C4-2B (cell line): ENCODE measurements at regions not wholly inside any gene's neighbourhood (a gene's known extent, or its start where the extent isn't known, plus 50 kb on each side); places are given as distances from the start of the nearest gene placed in this dataset.

Experiments
- H3K27ac ChIP-seq: fragments of 450-650 bp; 2 replicates; pipeline ENCODE4 v1.5.1; 2017
- ZFX ChIP-seq: fragments of 450-650 bp; IDR thresholded peaks from 2 replicates; pipeline ENCODE4 v1.6.1; 2017
- TF ChIP-seq, protein P1 (sequence below): fragments of 450-650 bp; conservative IDR thresholded peaks from 2 replicates; pipeline ENCODE4 v1.5.1; 2017; ENCODE audit warnings: mild to moderate bottlenecking

DNA sequence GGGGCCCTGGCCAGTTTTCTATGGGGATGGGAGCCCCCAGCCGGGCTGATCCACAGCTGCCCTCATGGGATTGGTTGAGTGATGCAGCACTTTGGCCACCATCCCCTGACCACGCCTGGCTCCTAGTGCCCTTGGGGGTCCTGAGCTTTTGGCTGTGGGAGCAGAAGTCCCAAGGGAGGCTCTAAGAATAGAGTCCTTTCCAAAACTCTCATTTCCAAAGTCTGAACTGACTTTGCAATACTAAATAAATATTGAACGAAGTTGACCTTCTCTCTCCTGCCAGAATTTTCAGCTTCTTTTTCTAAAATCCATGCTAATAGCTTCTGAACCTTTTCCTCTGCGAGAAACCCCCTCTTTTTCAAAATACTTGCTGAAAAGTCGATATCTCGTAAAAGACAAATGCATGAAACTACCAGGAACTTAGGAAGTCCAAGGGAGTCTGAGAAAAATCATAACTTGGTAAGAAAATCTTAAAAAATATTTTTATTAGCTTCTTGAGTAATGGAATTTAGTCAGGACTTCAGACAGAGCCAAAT lies 62.7 kb upstream of the IGFBP3 start:
- TF ChIP-seq ZFX: no peak

DNA sequence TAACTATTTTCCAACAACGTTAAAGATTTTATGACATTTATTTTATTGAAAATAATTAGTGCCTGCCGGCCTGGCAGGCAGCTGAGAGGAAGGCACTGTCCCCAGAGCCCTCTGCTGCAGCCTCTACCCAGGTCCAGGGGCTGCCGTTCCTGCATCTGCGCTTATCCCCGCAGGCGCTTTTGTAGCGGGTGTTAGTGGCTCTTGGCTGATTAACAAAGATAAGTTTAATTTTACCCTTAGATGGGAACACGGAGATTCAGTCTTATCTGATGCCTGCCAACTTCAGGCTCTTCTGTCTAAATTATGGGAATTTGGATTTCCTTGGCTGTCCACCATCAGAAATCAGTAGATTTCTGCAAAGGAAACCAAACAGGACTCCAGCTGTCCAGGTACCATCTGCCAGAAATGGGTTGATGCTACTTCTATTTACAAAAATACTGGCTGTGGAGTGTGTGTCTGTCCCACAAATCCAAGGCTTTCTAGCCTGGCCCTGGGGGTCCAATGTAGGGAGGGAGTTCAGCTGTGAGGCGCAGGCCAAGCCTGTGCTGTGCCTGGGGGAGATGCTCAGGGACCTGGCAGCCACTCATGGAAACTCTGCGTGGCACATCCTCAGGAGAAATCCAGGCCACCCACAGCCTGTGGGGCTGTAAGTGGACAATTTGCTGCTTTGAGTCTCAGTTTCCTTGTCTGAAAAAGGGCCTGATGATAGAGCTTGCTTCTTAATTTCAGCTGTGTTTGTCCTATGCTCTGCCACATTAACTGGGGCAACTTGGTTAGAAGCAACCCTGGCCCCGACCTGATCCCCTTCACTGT lies 62.0 kb upstream of the IGFBP3 start:
- H3K27ac ChIP-seq: peak overlapping the region; percentile 55
- TF ChIP-seq, protein P1, sequence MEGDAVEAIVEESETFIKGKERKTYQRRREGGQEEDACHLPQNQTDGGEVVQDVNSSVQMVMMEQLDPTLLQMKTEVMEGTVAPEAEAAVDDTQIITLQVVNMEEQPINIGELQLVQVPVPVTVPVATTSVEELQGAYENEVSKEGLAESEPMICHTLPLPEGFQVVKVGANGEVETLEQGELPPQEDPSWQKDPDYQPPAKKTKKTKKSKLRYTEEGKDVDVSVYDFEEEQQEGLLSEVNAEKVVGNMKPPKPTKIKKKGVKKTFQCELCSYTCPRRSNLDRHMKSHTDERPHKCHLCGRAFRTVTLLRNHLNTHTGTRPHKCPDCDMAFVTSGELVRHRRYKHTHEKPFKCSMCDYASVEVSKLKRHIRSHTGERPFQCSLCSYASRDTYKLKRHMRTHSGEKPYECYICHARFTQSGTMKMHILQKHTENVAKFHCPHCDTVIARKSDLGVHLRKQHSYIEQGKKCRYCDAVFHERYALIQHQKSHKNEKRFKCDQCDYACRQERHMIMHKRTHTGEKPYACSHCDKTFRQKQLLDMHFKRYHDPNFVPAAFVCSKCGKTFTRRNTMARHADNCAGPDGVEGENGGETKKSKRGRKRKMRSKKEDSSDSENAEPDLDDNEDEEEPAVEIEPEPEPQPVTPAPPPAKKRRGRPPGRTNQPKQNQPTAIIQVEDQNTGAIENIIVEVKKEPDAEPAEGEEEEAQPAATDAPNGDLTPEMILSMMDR: no peak

More for the DNA sequence above, 62.7 kb upstream of the IGFBP3 start:
- peak overlapping the region; percentile 55 for H3K27ac ChIP-seq

DNA sequence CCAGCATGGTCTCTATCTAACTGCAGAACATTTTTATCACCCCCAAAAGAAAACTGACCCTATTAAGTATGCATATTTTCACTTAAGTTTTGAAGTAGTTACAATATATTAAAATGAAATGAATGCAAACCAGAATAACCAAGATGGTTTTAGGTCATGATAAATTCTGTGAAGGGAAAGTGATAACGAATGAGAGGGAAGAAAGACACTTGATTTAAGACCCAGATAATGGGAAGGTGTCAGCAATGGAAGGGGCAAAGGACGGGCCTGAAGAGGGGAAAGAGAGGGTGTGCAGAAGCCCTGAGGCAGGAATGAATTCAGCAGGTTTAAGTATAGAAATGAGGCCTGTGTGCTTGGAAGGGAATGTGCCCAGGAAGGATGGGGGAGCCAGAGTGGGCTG lies 61.1 kb upstream of the IGFBP3 start:
- TF ChIP-seq, protein P1: no peak
- no peak for TF ChIP-seq ZFX
- peak overlapping the region; percentile 53 for H3K27ac ChIP-seq

DNA sequence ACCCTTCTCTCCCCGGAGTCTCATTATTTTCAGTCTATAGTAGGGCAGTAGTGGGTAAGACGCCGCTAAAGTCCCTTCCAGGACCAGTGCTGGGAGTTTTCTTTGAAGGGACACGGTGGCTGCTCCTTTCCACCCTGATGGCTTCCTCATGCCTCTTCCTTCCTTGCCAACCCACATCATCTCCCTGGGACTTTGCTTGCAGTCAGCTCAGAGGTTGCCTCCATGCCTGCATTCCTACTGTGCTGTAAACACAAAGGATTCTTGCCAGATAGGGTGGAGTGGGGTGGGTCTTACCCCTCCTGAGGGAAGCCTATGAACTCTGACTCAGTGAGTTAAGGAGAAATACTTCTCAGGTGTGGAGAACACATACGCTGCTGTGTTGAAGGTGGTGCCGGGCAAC lies 59.9 kb upstream of the IGFBP3 start:
- TF ChIP-seq ZFX: no peak
- TF ChIP-seq, protein P1: no peak
- no peak overlapping the region for H3K27ac ChIP-seq

DNA sequence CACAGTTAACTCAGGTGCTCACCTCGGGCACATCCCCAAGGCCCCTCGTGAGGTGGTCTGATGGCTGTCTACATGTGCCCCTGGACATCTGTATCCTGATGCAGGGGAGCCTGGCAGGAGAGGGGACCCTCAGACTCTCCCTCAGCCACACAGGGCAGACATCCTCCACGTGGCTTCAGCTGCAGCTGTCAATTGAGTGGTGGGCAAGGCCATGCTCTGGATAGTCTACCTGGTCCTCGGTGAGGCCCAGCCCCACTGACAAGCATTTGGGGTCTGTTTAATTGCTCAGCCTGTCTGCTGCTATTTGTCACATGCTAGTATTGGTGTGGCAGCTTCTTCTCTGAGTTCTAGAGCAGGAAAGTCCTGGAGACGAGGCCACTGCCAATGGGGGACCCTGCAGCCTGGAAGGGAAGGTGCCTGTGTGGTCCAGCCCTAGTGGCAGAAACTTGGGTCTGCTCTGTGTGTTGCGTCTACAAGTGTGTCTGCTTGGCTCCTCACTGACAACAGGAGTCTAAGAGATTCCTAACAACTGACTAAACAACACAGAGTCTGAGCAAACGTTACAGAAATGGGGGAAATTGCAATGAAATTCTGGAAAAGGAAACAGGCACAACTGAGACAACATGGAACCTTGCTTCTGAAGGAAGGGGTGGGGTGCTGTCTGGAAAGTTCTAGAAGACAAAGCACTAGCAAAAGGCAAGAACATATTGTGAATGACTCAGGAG lies 59.3 kb upstream of the IGFBP3 start:
- no peak overlapping the region; the same call in 1 of the 2 replicates for H3K27ac ChIP-seq
- TF ChIP-seq, protein P1: no peak
- no peak for TF ChIP-seq ZFX

DNA sequence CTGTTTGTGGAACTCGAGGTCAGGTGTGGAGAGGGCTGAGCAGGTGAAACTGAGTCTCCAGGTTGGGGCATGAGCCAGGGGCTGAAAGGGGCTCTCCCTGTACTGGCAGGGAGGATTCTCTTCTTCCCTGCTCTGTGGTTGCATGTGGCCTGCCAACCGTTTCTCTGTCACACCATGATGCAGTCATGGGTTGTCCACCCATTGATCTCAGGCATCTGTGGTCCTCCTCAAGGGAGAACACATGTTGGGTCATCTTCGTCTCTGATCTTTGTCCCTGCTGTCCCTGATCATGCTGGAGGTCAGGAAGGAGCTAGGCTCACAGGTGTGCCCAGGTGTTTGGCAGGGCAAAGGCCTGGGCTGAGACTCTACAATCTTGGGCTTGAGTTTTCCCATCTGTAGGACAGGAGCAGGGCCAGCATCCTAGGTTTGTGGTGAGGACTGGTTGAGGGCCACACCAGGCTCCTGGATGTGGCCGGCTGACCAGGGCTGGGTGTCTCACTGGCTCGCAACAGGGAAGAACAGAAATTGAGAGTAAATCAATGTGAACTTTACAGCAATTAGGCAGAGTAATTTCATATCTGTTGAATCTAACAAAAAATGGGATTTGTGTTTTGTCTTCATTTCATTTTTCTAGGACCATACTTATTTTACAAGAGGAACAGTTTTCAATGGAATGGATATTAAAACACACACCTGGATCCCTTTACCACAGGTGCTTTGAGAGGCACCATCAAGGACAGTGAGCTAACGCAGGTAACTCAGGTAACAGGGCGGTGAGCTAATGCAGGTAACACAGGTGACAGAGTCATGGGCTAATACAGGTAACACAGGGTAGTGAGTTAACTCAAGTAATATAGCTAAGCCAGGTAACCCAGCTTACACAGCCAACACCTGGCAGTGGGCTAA lies 58.5 kb upstream of the IGFBP3 start:
- TF ChIP-seq, protein P1: no peak
- TF ChIP-seq ZFX: no peak
- H3K27ac ChIP-seq: peak overlapping the region; percentile 62

DNA sequence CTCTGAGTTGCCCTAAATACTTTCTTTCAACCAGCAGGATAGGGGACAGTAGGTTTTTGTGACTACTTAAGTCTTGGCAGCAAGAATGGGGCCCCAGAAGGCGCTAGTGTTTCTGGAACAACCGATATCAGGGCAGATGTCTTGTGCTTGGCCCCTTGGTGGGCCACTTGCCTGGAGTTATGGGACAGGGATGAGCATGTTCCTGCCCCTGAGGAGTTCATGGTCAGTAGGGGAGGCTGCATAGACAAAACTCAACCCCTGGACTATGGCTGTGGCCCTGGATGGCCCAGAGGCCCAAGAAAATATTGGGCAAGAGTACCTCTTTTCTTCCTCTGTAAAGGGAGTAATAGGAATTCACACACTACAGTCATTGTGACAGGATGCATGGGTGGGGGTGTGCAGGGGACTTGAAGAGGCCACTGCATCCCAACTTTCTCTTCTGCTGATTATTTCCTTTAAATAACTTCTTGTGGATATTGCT lies 57.7 kb upstream of the IGFBP3 start:
- peak overlapping the region; percentile 62 for H3K27ac ChIP-seq
- no peak for TF ChIP-seq ZFX
- TF ChIP-seq, protein P1: no peak
